GM21786 (cell line): ENCODE measurements at regions not wholly inside any gene's neighbourhood (a gene's known extent, or its start where the extent isn't known, plus 50 kb on each side); places are given as distances from the start of the nearest gene placed in this dataset.

Source experiments
- ATAC-seq: cut with Tn5 transposase; IDR thresholded peaks from one replicate; pipeline ENCODE4 v1.9.1; 2021; ENCODE audit not compliant: unreplicated experiment

GRCh38 chrX:16487620-16488385 lies 162.2 kb upstream of the S100G start:
- no peak for ATAC-seq

- no peak for ATAC-seq
Measured at GRCh38 chrX:16488959-16489358, 161.0 kb upstream of the S100G start.

- ATAC-seq, result no peak
Measured at GRCh38 chrX:16491461-16491860, 158.5 kb upstream of the S100G start.

GRCh38 chrX:16496175-16496574 lies 153.8 kb upstream of the S100G start:
- no peak for ATAC-seq

DNA sequence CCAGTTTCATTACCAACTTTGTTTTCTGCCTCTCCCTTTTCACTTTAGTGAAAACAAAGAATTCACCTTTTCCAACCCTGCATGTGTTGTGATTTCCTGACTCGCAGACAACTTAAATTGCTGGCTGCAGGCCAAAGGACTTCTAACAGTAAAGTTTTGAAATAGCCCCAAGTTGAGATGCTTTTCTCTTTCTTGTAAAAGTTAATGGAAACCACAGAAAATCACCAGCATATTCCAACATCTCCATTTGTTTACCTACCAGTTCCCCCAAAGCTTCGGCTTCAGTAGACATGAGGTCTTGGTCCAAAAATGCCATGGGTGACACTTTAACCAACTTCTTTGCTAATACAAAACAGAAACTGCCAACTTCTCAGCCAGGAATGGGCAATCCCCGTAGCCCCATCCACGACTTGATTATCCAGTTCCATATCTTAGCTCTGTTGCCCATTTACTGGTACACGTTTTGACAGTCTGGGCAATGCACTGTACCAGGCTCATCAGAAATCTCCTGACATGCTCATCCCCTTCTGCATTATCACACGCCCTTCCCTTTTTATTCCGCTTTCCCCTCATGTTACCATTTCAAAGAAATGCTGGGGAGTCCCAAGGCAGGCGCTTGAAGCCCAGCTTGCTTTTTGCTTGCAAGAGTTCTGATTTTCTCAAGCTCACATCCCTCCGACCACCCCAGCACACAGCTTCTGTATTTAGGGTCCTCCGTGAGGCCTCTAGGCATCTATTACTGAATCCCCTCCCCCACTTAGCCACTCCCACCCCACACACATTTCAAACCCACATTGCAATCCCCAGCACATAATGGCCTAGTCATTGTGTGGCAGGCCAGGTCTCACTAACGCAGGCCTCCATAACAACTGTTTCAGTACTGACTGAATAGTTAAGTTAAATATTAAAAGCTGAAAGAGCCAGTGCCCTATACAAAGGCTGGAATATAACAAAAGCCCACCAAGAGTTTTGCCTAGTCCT lies 137.9 kb upstream of the S100G start:
- ATAC-seq, result no peak

- no peak for ATAC-seq
Measured at GRCh38 chrX:16516232-16516876, 133.6 kb upstream of the S100G start.

DNA sequence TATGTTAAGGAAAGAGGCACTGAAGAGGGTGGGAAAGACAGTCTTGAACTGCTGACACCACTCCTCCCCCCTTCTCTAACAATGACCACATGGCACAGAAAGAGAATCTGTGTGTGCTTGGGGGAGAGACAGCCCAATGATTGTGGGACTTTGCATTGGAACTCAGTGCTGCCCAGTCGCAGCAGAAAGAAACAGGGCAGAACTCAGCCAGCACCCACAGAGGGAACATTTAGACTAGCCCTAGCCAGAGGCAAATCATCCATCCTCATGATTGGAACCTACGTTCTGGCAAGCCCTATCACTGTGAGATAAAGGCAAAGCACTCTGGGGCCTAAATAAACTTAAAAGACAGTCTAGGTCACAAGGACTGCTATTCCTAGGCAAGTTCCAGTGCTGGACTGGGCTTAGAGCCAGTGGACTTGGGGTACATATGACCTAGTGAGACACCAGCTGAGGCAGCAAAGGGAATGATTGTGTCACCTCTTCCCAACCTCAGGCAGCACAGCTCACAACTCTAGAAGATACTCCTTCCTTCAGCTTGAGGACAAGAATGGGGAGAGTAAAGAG lies 132.8 kb upstream of the S100G start:
- ATAC-seq, result no peak

DNA sequence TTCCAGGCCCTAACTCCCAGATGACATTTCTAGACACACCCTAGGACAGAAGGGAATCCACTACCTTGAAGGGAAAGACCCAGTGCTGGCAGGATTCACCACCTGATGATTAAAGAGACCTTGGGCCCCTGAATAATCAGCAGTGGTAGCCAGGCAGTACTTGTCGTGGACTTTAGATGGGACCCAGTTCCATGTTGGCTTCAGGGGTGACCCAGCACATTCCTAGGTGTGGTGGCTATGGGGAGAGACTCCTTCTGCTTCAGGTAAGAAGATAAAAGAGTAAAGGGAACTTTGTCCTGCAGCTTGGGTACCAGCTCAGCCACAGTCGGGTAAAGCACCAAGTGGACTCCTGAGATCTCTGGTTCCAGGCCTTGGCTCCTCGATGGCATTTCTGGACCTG lies 131.8 kb upstream of the S100G start:
- no peak for ATAC-seq

DNA sequence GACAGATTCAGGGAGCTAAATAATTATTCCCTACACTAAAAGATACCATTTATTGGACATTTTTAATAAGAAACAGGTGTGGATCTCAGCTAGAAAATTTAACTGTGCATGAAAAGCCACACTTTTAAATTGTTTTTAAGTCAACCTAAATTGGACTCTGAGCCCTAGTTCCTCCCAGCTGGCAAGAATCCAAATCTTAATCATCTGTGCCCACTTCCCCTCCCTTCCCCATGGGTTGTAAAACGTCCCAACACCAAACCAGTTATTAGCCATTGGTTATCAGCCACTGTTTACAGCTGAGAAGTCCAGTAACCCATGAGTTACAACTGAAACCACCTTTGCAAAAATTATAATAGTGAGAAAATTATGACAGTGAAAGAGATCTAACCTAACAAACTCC lies 125.6 kb upstream of the S100G start:
- ATAC-seq, result no peak

DNA sequence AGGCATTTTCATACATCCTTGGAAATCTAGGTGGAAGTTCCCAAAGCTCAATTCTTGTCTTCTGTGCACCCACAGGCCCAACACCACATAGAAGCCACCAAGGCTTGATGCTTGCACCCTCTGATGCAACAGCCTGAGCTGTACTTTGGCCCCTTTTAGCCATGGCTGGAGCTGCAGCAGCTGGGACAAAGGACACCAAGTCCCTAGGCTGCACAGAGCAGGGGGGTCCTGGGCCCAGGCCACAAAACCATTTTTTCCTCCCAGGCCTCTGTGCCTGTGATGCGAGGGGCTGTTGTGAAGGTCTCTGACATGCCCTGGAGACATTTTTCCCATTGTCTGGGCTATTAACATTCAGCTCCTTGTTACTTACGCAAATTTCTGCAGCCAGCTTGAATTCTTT lies 124.0 kb upstream of the S100G start:
- ATAC-seq, result no peak

DNA sequence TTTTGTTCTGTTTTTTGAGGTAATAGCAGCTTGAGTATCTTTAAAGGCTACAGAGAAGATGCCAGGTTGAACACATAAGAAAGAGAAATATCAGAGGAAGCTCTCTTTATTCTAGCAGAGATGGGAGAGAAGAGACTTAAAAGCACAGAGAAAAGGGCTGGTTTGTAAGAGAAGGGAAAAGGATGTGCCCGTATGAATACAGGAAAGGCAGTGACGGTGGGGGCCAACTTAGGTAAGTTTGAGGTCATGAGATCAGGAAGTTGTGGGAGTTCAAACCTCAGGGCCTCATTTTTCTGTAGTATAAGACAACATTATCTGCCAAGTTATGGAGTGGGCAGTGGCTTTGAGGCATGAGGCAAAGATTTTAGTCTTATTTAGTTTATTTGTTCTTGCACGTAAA lies 121.3 kb upstream of the S100G start:
- ATAC-seq, result no peak
